ENCODE measurements at regions not wholly inside any gene's neighbourhood (a gene's known extent, or its start where the extent isn't known, plus 50 kb on each side); places are given as distances from the start of the nearest gene placed in this dataset.

DNA sequence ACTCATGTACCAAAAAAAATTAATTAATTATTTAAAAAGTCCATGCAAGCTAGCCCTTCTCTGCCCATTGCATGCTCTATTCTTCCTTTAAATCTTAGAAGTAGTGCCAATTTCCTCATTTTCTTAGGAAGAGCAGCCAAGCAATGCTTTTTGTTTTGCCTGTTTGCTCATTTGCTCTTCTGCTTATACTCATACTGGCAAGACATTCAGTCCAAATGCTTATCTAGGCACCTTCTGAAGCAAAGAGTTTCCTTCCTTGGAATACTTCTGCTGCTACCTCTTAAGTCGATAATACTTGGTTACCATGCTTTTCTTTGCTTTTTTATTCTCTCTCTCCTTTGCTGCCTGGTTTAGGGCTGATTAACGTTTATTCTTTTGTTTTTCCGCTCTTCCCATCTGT lies 1318.3 kb downstream of the AACS start:
- no peak for DNase-seq (ENCODE audit: low read depth)

DNA sequence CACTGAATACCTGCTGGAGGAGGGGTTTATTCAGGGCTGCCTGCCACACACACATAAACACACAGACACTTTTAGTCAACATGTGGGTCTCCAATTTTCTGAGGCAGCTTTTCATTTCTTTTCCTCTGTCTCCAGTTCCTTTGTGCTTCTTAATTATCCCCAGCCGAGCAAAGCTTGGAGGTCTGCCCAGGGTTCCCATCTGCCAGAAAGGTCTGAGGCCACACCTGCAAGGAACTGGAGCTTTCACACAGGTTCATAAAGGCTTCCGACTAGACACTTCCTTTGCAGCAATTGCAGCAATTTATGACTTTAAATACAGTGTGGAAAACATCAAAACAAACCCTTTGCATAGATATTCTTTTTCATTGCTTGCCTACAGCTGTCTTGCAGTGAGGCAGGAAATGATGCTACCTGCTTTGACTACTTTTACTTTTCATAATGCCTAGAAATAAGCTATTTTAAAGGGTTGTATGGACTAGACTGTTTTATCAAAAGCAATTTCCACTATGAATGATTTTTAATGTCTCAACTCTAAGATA lies 1318.9 kb downstream of the AACS start:
- DNase-seq (ENCODE audit: low read depth), result no peak

GRCh38 chr12:126385785-126386184 lies 1320.5 kb downstream of the AACS start:
- peak; percentile 18 for DNase-seq (ENCODE audit: low read depth)

GRCh38 chr12:126389220-126389841 lies 1324.1 kb downstream of the AACS start:
- DNase-seq (ENCODE audit: low read depth), result peak; percentile 10

- no peak for DNase-seq (ENCODE audit: low read depth)
Observed at GRCh38 chr12:126389961-126390360, 1324.7 kb downstream of the AACS start.

DNA sequence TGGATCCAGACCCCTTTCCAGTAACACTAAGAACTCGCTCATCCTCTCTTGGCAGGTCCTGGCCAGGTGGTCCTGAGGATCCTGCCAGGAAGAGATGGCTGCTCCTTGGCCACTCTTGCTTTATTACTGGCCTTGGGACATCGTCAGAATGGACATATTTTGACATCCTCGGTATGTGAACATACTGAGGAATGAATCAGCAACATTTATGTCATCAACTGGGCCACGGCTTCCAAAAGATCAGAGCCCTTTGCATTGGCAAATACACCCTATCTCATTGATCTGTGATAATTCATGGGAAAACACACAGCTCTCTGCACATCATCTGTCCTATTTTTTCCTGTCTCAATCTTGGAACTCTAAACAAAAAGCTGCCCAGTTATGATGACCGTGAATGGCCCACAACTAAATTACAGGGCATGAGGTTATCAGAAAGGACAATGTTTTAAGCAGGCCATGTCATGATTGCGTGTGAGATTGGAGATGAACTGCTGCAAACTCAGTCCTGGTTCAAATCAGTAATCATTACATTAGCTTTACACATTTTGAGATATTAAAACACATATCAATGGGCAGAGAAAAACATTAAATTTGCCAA lies 1325.8 kb downstream of the AACS start:
- no peak for DNase-seq (ENCODE audit: low read depth)

DNA sequence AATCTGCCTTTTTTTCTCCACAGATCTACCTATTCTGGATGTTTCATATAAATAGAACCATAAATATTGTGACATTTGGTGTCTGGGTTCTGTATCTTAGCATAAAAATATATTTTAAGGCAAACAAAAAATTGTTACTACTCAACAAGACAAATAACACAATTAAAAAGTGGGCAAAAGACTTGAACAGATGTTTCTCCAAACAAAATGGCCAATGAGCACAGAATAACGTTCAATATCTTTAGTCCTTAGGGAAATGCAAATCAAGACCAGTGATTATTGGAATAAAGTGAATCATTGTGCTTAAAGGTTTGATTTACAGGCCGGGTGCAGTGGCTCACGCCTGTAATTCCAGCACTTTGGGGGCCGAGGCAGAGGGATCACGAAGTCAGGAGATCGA lies 1331.3 kb downstream of the AACS start:
- DNase-seq (ENCODE audit: low read depth), result no peak

DNA sequence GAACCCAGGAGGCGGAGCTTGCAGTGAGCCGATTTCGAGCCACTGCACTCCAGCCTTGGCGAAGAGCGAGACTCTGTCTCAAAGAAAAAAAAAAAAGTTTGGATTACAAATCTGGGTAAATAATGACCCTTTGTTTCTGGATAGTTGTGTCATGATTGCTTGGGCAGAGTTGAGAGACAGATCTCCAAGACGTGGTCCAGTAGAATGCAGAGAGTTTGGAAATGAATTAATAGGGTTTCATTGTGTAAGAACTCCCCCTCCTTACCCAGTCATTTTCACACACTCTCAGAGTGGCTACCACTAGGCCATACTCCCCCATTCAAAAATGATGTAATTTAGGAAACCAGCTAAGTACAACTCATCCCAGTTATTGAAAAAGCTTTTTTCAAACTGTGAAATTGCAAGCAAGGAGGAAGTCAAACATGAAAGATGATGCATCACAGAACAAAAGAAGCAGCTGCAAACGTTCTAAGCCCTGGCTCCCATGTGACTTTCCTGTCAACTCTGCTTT lies 1331.9 kb downstream of the AACS start:
- DNase-seq (ENCODE audit: low read depth), result no peak

GRCh38 chr12:126397660-126398059 lies 1332.4 kb downstream of the AACS start:
- DNase-seq (ENCODE audit: low read depth), result no peak

GRCh38 chr12:126400831-126401230 lies 1335.6 kb downstream of the AACS start:
- DNase-seq (ENCODE audit: low read depth), result no peak

GRCh38 chr12:126404293-126404881 lies 1339.2 kb downstream of the AACS start:
- DNase-seq (ENCODE audit: low read depth), result peak; percentile 19

DNA sequence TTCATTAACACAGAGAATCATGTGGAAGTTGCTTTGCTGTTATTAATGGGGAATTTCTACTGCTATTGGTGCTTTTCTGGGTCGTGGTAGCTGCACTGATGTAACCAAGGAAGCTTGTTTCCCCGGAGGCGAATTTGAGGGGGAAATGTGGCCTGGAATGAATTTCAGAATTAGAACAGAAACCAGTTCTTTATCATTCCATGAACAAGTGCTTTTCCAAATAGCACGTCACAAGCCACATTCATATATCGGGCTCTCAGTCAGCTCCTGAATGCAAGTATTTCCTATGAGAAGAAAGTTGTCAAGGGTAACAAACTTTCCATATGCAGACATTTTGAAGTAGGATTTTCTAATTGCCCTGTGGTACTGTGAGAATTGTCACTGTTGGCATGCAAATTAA lies 1353.2 kb downstream of the AACS start:
- DNase-seq (ENCODE audit: low read depth), result no peak

- DNase-seq (ENCODE audit: low read depth), result no peak
Observed at GRCh38 chr12:126419131-126419530, 1353.9 kb downstream of the AACS start.

GRCh38 chr12:126424696-126425095 lies 1359.5 kb downstream of the AACS start:
- DNase-seq (ENCODE audit: low read depth), result peak; percentile 6

DNA sequence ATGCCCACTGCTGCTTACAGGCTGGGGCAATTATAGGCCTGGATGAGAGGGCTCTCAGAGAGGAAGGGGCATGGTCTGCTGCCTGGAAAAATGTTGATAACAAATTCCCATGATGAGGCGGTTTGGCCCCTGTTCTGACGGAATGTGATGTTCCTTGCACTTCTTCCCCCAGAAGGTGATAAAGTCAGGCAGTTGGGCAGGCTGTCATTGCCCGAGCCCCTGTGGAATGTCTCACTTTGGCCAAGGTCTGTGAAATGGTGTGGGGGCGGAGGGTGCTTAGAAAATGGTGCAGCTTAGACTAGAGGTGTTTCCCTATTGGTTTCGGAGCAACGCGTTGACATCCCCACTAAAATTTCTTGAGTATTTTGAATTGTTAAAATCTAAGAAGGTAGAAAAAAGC lies 1360.0 kb downstream of the AACS start:
- DNase-seq (ENCODE audit: low read depth), result no peak

GRCh38 chr12:126428769-126429168 lies 1363.5 kb downstream of the AACS start:
- no peak for DNase-seq (ENCODE audit: low read depth)

GRCh38 chr12:126430921-126431320 lies 1365.7 kb downstream of the AACS start:
- DNase-seq (ENCODE audit: low read depth), result no peak

DNA sequence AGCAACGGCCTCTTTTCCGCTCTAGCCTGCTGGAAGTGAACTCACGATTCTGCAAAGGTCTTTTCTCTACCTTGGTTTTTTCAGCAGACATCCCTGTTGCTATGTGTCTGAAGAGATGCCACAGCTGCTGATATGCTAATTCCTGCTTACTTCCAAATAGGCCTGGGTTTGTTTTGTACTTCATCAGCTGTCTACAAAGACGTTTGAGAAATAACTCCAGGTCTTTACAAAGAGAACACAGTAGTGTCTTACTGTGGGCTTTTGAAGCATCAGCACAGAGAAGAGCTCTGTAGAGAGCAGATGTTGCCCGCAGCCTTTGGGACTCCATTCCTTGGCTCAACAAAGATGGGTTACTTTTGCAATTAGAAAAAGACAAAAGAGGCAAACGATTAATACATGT lies 1366.5 kb downstream of the AACS start:
- DNase-seq (ENCODE audit: low read depth), result no peak

GRCh38 chr12:126432780-126433179 lies 1367.5 kb downstream of the AACS start:
- DNase-seq (ENCODE audit: low read depth), result no peak

DNA sequence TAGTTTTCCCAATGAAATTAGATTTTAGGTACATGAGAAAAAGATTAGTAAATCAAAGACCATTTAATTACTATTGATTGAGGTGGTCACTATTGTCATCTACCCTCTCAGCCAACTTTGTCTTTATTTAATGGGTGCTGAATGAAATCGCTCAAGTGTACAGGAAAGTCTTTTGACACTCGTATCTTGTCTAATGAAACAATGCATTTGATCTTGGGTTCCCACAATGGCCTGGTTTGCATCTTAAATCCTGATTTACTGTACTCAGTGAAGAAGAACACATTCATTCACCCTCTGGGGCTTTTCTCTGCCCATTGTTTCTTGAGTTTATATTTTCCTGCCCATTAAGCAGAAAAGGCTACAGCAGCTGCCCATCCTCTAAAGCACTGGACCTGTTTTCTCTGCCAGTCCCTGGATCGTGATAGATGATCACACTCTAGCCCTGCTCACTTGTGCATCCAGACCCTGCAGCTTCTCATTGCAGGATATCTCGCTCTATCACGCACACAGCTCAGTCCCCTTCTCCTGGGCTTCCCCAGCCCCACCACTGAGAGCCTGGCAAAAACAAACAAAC lies 1369.3 kb downstream of the AACS start:
- DNase-seq (ENCODE audit: low read depth), result no peak

DNA sequence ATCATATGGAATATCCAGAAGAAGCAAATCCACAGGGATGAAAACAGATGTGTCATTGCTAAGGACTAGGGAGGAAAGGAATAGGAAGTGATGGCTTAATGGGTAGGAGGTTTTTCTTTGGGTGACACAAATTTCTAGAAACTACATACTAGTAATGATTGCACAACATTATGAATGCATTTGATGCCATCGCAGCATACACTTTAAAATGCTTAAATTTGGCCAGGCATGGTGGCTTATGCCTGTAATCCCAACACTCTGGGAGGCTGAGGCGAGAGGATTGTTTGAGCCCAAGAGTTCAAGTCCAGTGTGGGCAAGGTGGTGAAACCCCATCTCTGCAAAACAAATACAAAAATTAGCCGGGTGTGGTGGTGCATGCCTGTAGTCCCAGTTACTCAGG lies 1370.8 kb downstream of the AACS start:
- DNase-seq (ENCODE audit: low read depth), result no peak

- no peak for DNase-seq (ENCODE audit: low read depth)
Observed at GRCh38 chr12:126437934-126438333, 1372.7 kb downstream of the AACS start.

- no peak for DNase-seq (ENCODE audit: low read depth)
Observed at GRCh38 chr12:126443977-126444376, 1378.7 kb downstream of the AACS start.
